ENCODE measurements at regions not wholly inside any gene's neighbourhood (a gene's known extent, or its start where the extent isn't known, plus 50 kb on each side); places are given as distances from the start of the nearest gene placed in this dataset.
A peak's percentile ranks its signal among the peaks of the same experiment; 100 is the strongest.
"Not testable (repeated sequence)": the region's sequence is repeated elsewhere in the genome, so short reads cannot be mapped to it uniquely, and the experiment has no call there.

GRCh38 chr1:184882957-184883815, 91.1 kb downstream of the NIBAN1 start:
- DNase-seq, result no peak

GRCh38 chr1:184881941-184882913, 92.1 kb downstream of the NIBAN1 start:
- peak; percentile 56 for DNase-seq

- no peak for DNase-seq
Measured at GRCh38 chr1:184879876-184880557, 94.3 kb downstream of the NIBAN1 start.

DNA sequence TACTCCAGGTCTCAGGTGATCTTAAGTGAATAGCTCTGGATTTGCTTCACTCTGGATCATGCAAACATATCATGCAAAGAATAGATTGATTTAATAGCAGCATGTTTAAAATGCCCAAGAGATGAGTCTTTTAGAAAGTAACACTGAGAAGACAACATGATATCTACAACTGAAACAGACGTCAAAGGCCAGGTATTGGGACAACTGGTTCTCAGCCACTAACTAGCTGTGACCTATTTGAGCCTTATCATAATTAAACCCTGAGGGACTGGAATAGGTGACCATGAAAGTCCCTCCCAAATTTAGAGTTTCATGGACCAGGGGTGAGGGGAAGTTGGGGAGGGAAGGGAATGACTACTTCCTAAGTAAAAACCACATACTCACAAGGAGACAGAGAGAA, 95.7 kb downstream of the NIBAN1 start:
- no peak for DNase-seq

GRCh38 chr1:184878002-184878401, 96.3 kb downstream of the NIBAN1 start:
- no peak for DNase-seq

DNA sequence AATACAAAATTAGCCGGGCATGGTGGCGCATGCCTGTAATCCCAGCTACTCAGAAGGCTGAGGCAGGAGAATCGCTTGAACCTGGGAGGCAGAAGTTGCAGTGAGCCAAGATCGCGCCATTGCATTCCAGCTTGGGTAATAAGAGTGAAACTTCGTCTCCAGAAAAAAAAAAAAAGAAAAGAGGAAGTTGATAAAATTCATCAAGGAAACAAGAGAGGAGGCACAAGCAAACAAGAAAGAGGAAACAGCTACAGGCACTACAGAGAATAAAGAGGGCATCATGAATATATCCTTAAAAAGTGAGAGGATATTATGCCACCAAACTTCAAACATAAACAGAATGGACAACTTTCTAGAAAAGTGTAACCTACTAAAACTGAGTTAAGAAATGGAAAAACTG, 98.3 kb downstream of the NIBAN1 start:
- DNase-seq, result not testable (repeated sequence)

GRCh38 chr1:184875218-184875617, 99.1 kb downstream of the NIBAN1 start:
- no peak for DNase-seq

DNA sequence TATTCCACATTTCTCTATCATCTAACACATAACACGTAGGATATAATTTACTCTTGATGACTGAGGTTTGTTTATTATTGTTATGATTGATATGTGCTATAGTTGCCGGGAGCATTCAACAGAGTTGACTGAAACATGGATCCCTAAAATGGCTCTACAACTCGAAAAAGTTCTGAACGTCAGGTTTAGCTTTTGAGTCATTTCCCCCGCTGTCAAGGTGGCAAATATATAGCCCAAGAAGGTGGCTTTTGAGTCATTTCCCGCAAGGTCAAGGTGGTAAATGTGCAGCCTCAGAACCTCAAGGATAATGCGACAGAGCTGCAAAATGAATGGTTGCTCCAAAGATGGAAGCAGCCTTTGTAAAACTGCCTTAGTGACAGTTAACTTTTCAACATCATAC, 104.0 kb downstream of the NIBAN1 start:
- no peak for DNase-seq

DNA sequence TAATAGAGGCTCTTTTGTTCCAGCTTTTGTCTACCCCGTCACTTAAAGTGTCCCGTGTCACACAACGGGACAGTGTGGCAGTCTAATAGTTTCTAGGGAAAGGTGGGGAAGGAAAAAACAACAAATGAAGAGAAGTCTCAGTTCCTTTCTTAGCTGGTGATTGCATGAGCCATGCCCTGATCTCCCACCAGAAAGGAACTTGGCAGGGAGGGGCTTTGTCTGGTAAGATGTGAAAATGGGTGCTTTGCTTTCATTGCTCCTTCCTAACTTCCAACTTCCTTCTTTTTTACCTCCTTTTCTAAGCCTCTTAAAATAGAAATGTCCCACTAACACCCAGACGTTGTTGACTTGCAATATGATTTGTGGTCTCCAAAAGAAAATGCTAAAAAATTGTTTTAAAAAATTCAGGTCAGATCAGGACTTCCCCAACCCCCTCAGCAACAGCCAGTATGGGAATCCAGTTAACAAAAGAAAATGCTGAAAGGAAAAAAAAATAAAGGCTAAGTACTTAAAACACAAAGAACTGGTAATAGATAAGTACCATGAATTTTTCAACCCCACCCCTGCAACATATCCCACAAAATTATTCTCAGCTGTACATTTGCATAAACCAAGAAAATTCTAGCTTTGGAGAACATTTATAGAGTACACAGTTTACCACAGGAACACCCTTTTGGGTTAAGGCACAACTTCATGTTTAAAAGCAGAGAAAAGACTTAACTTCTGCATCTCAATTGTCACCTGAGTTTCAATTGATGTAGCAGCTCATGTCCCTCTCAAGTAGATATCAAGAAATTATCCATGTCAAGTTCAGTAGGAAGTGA, 106.2 kb downstream of the NIBAN1 start:
- DNase-seq, result no peak

GRCh38 chr1:184866991-184867788, 107.1 kb downstream of the NIBAN1 start:
- DNase-seq, result peak; percentile 81

GRCh38 chr1:184866586-184866985, 107.7 kb downstream of the NIBAN1 start:
- no peak for DNase-seq

DNA sequence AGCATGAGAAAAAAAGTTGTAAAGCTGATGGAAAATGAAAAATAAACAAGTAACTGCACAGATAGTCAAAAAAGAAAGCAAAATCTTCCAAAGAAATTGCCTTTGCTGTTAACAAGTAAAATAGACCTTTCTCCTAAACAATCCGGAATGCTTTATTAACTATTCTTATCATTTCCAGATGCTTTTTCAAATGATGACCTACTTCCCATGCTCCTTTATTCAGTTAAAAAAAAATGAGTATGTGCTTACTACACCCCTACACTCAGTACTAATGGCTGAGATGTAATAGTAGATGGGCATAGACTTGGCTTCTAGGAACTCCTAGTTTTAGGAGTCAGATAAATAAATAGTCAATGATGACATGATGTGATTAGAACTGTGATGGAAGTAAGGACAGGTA, 108.5 kb downstream of the NIBAN1 start:
- no peak for DNase-seq

GRCh38 chr1:184861755-184862336, 107.2 kb upstream of the EDEM3 start:
- no peak for DNase-seq

DNA sequence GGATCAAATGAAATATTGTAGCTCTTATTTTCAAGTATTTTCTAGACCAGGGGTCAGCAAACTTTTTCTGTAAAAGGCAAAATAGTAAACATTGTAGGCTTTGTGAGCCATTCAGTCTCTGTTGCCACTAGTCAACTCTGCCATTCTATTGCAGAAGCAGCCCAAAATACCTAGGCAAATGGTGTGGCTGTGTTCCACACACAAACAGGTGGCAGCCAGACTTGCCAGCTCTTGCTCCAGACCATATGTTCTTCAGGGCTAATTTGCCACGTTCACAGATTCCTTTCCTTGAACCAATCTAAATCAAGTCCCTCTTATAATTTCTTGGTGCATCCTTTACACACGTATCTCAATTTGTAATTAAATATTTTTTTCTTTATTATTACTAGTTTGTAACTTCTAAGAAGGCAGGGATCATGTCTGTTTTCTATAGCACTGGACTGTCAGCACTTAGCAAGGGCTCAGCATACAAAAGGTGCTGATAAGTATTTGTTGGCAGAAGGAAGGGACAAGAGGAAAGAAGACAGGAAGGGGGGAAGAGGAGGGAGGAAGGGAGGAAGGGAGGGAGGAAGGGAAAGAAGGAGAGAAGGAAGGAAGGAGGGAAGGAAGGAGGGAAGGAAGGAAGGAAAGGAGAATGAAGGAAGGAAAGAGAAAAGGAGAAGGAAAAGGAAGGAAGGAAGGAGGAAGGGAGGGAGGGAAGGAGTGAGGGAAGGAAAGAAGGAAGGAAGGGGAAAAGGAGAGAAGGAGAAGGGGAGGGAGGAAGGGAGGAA, 106.5 kb upstream of the EDEM3 start:
- DNase-seq, result no peak

DNA sequence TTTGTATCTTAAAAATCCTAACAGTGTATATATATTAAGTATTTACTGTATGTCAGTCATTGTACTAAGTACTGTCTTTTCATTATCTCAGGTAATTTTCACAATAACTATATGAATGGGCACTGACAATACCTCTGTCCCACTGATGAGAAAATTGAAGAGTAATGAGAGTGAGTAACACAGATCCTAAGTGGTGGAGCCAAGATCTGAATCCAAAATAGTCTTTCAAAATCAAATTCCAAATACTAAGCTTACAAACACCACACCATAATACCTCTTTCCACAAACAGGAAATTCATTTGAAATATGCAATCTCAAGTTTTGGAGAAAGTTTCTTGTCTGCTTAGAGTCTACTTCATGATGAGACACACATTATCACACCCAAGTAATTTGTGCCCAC, 105.9 kb upstream of the EDEM3 start:
- no peak for DNase-seq

DNA sequence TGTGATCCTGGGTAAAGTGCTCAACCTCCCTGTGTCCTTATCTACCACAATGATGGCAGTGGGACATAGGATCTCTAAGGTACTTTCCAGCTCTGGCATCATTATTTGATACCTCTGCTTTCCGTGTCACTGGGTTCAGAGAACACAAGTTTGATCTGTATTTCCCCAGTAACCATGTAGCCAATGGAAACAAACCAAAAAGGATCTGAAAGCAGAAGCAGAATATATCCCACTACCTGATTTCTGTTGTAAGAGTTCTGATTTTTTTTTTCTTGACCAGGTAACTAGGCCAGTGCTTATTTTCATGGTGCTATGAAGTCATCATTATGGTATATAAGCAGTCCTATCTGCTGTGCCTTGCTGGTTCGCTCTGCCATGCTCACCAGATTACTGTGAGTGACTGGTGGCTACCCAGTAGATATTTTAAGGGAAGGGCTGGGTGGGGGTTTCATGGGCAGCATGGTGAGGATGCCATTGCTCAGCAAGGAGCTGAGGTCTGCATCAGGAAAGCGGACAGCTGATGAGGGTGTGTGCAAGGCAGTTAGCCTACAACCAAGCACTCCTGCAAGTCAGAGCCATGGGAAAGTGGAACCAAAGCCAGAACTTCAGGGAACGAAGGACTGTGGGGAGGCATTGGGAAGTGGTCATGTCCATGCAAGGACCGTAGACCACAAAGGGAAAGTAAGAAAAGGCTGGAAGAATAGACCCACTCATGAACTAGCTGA, 104.9 kb upstream of the EDEM3 start:
- DNase-seq, result no peak

DNA sequence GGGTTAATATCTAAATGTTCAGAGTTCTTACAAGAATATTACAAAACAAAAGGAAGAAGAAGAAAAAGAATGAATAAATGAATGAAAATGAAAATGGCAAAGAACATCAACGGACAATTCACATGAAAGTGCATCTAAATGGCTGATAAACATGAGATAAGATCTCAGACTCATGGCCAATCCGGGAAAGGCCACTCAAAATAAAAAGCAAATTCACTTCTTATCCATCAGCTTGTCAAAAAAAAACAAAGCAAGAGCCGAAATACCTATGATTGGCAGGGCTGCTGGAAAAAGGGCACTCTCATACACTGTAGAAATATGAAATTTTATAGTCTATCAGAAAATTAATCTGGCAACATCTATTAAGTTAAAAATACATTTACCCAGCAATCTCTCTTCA, 103.6 kb upstream of the EDEM3 start:
- no peak for DNase-seq

DNA sequence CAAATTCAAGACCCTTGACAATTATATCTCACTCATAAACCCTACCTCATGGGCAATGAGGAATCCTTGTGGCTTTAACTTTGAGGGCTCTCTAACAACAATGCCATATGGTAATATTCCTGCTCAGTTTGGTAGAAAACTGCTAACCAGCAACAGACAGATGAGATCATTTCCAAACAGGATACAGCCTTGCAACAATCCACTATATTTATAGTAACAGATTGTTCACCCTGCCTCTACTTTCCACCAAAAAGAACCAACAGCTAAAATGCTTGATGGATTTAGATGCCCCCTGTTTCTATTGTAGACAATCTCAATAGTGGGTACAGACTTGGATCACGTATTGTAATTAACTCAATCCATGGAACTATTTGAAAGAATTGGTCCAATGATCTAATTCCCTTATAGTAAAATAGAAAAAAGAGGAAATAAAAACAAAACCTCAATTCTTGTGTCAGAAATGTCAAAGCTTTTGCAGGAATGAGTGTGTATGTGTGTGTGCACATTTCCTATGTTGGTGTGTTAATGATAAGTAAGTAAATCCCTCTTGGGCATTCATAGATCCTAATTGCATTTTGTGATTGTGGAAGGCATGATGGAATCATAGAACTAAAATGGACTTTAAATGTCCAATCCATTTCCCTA, 100.0 kb upstream of the EDEM3 start:
- peak; percentile 36 for DNase-seq

- DNase-seq, result no peak
Measured at GRCh38 chr1:184854036-184854435, 99.4 kb upstream of the EDEM3 start.

Measured in fibroblast of skin of back (primary cell).